GM21526 (cell line): ENCODE measurements at regions not wholly inside any gene's neighbourhood (a gene's known extent, or its start where the extent isn't known, plus 50 kb on each side); places are given as distances from the start of the nearest gene placed in this dataset.

Source experiments
- ATAC-seq: cut with Tn5 transposase; IDR thresholded peaks from one replicate; pipeline ENCODE4 v1.9.1; 2021; ENCODE audit warnings: moderate library complexity; ENCODE audit not compliant: unreplicated experiment, low FRiP score

DNA sequence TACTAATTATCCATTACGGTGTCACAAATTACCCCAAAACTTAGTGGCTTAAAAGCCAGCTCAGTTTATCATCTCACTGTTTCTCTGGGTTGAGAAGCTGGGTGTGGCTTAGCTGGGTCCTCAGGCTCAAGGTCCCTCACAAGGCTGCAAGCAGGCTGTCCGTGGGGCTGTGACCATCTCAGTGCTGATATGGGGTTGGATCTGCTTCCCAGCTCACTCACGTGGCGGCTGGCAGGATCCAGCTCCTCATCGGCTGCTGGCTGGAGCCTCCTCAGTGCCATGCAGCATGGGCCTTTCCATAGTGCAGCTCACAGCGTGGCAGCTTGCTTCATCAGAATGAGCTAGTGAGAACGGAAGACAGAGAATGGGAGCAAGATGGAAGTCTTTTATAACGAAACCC, 128.5 kb upstream of the CPEB4 start:
- no peak for ATAC-seq

DNA sequence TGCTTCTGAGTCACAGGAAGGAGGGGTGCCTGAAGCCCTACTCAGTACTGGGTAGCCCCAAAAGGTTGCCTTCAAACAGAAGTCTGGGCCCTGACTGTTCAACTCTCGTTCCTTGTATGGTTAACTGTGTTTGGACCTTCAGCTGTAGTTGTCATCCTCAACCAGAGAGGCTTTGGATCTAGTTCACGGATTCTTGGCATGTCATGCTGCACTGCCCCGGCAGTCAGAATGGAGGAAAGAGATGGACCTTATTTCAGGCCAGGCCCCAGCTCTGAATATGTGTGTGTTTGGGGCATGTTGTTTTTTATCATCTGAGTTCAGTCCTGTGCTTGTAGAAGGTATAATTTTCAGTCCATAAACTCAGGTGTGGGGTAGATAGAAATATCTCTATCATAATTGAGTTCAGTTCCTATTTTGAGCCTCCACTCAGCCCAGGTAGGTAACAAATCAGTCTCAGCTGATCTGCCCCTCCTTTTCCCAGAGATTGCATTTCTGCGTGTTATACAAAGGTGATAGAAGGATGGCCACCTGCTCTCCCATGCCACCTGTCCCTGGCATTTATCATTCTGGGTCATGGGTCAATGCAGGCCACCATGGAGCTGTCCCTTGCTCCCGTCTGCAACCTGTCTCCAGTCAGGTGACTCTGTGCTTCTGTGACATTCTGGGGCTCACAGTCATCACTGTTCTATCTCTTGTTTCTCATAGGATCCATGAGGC, 127.5 kb upstream of the CPEB4 start:
- no peak for ATAC-seq

DNA sequence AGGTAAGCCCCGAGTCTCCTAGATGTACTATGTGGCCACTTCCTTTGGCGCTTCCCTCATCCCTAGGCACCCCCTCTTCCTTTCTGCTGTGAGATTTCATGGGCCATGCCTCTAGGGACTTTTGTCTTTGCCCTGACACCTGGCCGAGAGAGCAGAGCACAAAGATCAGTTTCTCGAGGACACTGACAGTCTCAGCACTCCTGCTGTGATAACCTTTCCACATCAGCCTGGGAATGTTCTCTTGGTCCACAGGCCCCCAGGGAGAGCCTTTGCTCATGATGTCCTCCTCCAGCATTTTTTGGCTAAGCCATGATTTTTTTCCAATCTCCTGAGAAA, 127.0 kb upstream of the CPEB4 start:
- ATAC-seq: no peak

DNA sequence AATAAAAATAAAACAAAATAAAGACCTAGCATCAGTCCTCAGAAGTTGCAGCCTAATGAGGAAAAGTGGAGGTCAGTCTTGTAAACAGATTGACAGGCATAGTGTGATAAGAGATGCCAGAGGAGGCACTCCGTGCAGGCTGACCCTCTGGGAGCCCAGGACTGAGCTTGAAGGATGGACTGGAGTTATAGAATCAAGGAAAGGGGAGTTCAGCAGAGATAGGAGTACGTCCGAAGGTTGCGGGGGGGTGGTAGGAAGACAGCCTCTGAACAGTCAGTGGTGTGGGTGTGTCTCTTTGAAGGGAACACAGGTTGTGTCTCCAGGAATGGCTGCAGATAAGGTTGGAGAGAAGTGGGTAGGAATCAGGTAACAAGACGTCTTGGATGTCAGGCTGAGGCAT, 126.1 kb upstream of the CPEB4 start:
- no peak for ATAC-seq

DNA sequence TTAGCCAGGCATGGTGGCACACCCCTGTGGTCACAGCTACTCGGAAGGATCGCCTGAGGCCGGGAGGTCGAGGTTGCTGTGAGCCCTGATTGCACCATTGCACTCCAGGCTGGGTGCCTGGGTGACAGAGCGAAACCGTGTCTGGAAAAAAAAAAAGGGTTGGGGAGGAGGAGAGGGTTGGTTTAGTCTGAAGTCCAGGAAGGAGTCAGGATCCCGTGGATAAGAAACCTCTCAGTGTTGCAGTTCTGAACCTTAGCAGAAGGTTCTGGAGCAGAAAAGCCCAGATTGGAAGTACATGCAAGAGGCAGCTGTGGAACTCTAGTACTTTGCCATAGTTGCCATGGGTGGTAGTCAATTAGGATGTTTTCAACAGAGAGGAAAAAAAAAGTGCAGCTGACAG, 125.2 kb upstream of the CPEB4 start:
- no peak for ATAC-seq

DNA sequence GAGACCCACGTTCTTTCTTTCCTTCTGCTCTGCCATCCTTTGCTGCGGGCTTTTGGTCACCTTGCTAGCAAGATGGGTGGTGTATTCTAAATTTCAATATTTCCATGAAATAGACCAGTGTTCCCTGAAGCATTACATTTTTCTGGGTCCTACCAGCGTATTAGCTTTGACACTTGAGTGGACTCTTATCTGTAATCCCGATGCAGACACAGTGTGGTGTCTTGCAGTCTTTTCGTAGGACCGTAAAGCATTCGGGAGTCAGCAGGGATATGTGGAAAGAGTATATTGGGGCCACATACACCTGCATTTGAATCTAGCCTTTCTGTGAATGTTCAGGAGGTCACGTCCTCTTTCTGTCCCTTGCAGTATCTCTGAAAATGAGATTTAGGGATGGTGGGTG, 124.7 kb upstream of the CPEB4 start:
- no peak for ATAC-seq

DNA sequence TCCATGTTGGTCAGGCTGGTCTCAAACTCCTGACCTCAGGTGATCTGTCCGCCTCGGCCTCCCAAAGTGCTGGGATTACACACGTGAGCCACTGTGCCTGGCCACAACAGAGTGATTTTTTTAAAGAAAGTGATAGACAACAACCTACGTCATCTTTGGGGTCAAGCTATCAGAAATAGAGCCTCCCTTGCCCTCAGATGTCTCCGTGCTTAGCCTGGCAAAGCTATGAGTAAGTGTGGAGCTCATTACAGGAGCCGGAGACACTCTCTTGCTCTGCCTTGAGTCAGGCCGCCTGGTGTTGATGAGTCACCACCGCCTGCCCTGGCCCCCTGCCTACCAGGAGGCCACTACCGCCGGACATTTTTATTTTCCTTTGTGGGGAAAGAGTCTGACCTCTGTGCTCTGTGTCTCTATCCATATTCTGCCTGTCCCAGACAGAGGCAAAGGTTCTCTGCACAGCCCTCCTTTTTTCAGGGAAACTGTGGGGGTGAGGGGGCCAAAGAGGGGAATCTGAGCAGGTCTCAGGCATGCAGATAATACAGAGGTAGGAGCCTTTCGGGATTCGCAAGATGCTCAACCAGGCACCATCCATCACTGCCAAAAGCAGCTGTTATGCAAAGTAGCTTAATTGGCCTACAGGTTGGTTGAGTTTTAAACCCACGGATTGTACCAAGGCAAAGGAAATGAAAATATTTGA, 123.7 kb upstream of the CPEB4 start:
- ATAC-seq: no peak

DNA sequence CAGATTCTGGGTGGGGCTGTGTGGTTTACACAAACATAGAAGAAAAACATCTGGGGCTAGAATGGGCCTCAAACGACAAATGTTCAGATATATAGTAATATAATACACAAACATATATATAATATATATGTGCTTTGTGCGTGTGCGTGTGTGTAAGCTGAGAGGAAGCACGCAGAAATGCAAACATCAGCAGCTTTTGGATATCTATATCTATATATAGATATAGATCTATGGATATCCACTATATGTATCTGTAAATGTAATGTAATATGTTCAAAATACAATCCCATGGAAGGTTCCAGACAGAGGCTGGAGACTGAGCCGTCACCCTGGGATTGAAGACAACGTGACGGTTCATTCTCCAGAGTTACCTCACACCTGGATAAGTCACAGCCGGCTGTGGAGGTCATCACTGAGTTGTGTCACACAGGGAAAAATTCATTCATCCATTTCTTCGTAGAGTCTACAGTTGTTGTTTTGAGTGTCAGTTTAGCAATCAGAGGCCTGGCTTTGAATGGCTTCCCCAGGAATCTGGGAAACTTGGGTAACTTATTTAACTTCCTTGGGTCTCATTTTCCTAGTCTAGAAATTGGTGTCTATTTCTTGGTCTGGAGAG, 123.0 kb upstream of the CPEB4 start:
- no peak for ATAC-seq

DNA sequence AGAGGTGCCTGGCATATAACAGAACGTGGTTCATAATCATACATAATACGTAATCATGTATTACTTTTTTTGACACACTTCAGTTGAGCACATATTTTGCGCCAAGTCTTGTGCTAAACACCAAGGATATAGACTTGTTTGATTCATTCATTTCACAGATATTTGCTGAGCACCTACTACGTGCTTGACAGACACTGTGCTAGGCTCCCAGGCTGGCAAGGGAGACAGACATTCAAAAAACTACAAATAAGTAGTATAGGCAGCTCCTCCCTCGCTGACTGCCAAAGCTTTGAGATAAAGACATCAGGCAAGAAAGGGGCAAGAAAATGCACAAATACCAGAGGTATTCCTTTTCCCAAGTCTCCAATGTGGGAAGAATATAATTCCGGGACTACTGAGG, 122.5 kb upstream of the CPEB4 start:
- no peak for ATAC-seq

DNA sequence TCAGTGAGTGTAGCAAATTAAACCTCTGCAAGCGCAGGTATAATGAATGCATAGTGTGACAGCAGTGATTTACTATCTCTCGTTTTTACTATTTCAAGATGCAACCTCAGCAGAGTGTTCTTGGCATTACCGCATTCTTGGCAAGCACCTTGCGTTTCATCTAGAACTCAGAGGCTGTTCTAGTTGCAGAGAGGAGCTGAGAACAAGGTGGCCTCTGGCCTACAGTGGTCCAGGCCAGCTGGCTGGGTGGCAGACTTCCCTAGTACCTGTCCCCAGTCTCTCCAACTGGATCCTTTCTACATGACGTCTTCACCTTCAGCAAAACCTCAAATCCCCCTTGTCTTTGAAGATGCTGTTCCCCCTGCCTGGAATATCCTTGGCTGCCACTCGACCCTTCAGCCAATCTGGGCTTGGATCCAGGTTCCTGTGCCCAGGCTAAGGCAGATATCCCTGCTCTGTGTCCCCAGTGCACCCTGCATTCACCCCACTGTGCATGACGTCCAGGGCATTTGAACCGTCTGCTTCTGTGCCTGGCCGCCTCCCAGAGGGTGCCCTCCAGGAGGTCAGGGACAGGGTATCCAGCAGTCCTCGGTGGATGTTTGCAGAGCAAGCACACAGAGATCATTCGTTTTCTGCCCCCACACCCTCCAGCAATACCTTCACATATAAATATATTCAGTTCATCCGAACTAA, 120.4 kb upstream of the CPEB4 start:
- no peak for ATAC-seq

DNA sequence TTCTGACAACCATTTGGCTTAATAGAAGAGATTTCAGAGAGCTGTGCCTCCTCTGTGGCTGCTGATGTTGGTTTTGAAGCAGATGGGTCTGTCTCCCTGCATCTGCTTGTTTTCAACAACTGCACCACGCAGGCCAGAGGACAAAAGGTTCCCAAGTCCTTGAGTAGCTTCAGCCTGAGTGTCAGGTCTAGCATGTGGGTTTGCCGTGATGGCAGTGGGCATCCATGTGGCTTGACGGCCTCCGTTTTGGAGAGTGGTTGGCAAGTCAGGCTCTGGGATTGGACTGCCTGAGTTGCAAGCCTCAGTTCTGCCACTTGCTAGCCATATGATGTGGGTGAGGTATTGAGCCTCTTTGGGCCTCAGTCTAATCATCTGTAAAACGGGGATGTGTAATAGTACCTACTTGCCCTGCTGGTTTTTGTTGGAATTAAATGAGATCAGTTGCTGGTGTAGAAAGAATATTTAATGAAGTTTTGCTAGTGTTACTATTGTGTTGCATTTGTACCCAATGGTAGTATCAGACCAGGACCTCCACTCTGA, 119.8 kb upstream of the CPEB4 start:
- ATAC-seq: no peak

DNA sequence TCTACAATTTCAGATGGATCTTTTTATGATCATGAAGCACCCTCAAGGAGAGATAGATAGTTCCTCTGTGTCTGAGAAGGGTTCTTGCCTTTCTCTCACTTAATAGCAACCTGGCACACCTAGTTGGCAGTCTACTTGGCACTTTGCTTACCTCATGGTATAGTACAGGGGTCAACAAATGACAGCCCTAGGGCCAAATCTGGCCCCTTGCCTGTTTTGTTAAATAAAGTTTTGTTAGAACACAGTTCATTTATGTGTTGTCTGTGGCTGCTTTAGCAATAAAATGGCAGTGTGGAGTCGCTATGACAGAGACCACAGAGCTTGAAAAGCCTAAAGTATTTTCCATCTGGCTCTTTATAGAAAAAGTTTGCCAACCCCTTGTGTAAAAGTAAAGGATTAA, 119.3 kb upstream of the CPEB4 start:
- ATAC-seq: no peak

DNA sequence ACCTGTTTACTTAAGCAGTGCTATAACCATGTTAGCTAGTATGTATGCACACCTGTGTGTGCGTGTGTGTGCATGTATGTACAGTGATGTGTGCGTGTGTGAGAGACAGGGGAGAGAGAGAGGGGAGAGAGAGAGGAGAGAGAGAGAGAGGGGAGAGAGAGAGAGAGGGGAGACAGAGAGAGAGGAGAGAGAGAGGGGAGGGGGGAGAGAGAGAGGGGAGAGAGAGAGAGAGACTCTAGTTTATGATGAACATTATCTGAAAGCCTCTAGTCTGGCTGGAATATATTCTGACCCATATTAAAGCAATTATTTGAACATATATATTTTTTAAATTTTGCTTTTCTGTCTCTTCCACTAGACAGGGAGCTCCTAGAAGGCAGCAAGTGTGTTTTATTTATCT, 117.5 kb upstream of the CPEB4 start:
- ATAC-seq: no peak

DNA sequence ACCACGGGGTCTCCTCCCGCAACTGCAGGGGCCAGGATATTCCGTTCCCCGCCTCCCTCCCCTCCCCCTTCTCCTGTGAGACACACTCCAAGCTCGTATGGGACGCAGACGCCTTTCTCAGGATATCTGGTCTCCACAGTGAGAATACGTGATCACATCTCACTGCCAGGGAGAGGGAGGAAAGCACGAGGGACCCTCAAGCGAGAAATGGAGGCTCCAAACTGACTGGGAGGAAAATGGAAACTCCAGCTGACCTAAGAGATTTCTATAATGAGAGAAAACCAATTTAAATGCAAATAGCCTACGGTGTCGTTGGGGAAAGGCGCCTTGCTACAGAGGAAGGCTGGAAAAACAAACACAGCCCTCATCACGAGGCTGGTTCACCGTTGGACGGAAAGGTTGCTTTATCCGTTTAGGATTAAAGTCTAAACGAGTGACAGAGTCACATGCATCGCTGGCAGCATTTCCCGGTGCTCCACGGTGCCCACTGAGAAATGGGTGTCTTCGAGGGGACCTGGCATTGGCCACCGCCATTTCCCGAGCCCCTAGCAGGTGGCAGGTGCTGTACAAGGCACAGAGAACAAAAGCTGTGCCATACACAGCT, 116.9 kb upstream of the CPEB4 start:
- ATAC-seq: no peak

DNA sequence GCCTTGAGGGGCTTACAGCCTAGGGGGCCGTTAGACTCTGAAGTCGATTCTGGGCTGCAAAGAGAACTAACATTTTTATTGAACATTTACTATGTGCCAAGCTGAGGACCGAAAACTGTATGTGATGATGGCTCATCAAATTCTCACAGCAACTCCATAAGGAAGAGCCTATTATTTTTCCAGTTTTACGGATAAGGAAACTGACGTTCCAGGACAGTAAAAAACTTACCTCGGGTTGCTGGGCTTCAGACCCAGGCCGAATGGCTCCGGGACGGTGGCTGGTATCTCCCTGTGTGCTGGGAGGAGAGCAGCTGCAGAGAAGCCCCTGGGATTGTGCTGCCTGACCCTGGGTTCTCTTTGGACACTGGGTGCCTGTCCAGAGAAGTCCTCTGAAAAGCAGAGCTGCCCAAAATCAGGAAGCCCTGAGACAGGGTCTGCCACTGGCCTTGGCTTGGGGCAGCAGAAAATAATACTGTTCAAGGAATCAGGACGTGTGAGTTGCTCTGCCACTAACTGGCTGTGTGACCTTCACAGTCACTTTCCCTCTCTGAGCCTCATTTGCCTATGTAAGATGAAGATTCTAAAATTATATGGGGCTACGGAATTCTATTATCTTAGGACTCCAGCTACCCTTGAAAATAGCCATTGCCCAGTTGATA, 116.3 kb upstream of the CPEB4 start:
- ATAC-seq: no peak

DNA sequence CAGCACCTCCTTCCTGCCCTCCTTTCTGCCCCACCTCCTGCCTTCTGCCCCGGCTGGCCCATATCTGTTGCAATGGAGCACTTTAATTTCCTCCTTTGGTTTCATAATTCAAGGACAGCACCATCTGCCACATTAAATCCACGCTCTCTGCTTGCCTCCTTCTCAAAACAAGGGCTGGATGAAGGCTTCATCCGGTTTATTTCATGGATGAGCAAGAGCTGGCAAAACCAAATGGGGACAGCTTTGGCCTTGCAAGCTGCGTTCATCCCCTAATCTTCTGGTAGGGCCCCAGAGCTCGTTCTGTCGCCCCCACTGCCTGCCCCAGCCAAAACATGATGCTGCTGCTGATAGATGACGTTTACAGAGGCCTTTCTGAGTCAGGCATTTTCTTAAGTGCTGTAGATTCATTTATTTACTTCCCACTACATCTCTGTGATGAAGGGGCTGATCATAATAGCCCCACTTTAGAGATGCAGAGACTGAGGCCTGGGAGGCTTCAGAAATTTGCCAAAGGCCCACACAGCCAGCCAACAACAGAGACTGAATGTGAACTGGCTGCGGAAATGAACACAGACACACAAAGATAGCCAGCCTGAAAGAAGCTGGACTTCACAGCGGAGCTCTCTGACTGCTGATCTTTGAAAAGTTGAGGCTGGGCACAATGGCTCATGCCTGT, 115.6 kb upstream of the CPEB4 start:
- ATAC-seq: no peak

DNA sequence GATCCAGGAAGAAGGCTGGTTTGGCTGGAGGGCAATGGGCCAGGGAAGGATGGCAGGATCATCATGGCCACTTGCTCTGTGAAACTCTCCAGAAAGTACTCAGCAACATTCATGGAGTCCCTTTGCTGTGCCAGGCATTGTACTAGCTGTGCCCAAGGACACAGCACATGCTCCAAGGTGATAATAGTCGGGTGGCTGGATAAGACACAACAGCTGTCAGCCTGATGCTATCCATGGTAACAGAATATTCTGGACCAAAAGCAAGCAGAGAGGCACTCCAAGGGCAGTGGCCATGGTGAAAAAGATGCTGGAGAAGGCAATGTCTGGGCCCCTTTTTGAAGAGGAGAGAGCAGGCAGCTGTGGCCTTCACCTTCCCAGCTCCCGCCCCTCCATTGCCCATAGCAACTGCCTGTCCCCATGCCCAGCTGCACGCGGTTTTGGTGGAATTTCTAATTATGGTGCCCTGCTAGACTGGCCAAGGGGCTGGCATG, 113.8 kb upstream of the CPEB4 start:
- ATAC-seq: no peak

DNA sequence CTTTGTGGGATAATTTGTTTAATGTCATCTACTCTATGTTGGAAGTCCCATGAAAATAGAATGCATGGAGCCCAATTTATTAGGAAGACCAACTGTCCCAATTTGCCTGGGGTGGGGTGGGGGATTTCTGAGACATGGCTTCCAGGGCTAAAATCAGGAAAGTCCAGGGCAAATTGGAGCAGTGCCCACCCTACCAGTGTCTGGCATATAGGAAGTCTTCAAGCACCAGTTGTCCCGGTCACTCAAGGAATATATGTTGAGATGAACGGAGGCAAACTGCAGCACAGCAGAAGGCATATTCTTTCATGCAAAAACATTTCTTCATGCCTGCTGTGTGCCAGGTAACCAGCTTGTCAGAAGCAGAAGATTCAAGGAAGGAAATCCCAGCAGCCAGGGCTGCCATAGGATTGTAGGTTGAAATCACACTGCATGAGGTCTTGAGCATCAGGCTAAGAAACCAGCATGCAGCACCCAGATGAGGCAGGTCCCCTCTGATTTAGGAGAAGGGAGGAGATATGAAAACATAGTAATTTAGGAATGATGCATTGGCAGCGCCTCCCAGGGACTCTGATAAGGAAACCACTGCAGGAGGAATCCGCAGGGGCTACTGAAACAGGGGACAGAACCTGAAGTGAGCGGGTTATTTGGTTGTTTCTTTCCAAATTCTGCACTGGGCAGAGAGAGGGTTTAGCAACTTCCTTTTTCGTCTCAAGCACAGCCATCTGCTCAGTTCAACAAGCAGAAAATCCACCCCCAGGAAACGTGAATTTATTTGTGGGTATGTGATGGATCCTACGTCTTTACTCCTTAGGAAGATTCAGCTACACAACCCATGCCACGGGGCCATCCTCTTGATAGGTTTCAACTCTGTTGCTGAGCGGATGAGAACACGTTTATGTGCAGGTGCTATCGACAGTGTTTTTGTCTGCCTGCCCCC, 112.6 kb upstream of the CPEB4 start:
- no peak for ATAC-seq

DNA sequence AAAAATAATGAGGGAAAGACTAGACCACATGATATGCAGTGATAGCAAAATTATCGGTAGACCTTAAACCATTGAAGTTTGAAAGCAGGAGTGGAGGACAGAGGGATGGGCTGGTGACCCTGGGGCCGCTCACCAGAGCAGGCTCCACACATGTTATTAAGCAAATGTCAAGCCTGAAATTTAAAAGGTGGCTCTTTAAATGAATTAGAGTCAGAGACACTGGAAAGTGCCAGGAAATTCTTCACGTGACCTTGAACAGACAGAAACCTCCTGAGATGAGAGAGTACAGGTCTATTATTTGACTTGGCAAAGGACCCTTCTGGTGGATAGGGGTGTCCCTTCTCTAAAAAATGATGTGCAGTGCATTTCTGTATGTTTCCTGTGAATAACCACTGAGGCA, 111.0 kb upstream of the CPEB4 start:
- no peak for ATAC-seq
